Tibial nerve (tissue), 4 donors: ENCODE measurements at regions not wholly inside any gene's neighbourhood (a gene's known extent, or its start where the extent isn't known, plus 50 kb on each side); places are given as distances from the start of the nearest gene placed in this dataset.

ENCODE experiments used
- EP300 ChIP-seq, 2 donors: sonication (generic); formaldehyde crosslinking; IDR thresholded peaks; one replicate each; pipeline ENCODE4 v1.6.1; 2017; ENCODE audit warnings: antibody characterized with exemption in 2 of 2, mild to moderate bottlenecking in 1 of 2
- TF ChIP-seq, protein P1 (sequence below), 5 experiments: fragments of 200-600 bp in 3 of 5; fragments of 450-650 bp in 2 of 5; sonication (generic) in 3 of 5; IDR thresholded peaks; one replicate each; pipeline ENCODE4 v1.5.1; 2016 to 2019; ENCODE audit warnings: antibody characterized with exemption in 5 of 5, mild to moderate bottlenecking in 3 of 5, moderate library complexity in 2 of 5

DNA sequence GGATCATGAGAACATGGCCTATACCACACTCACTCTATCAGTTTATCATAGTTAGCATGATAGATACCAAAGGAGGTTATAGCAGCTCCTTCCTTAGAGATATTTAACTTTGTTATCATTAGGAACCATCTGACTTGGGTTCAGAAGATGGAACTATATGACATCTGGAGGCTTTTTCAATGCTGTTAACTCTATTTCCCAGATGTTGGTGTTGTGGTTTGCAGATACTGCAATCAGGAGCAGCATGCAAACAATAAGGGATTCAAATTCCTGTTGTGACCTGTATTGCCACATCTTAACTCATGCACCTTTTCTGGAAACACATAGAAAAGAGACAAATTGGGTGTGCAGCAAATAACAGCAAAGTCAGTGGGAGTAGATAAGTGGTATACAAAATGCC, 201.7 kb downstream of the NNT start:
- no peak for TF ChIP-seq EP300 (IDR thresholded peaks at IDR 0.05)
- TF ChIP-seq, protein P1, sequence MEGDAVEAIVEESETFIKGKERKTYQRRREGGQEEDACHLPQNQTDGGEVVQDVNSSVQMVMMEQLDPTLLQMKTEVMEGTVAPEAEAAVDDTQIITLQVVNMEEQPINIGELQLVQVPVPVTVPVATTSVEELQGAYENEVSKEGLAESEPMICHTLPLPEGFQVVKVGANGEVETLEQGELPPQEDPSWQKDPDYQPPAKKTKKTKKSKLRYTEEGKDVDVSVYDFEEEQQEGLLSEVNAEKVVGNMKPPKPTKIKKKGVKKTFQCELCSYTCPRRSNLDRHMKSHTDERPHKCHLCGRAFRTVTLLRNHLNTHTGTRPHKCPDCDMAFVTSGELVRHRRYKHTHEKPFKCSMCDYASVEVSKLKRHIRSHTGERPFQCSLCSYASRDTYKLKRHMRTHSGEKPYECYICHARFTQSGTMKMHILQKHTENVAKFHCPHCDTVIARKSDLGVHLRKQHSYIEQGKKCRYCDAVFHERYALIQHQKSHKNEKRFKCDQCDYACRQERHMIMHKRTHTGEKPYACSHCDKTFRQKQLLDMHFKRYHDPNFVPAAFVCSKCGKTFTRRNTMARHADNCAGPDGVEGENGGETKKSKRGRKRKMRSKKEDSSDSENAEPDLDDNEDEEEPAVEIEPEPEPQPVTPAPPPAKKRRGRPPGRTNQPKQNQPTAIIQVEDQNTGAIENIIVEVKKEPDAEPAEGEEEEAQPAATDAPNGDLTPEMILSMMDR (IDR thresholded peaks at IDR 0.05): no peak
